Kidney (tissue), 13 donors: ENCODE measurements at regions not wholly inside any gene's neighbourhood (a gene's known extent, or its start where the extent isn't known, plus 50 kb on each side); places are given as distances from the start of the nearest gene placed in this dataset.

Experiments
- DNase-seq, 5 donors: peaks; one replicate each; pipeline ENCODE4 v3.0.0-alpha.2; 2013 to 2020
- FAIRE-seq: peaks from 2 replicates; lab custom pipeline; 2012; peaks lifted over from hg19 to GRCh38; lab: Jason Lieb, UNC
- H3K27ac ChIP-seq, 2 donors: one replicate each; pipeline ENCODE4 v1.7.0; 2013; ENCODE audit warnings: low read depth in 2 of 2, low read length in 2 of 2, inconsistent platforms in 1 of 2
- H3K27me3 ChIP-seq: one replicate; pipeline ENCODE4 v1.7.1; 2013; ENCODE audit warnings: low read length, inconsistent platforms; ENCODE audit not compliant: control insufficient read depth, insufficient read depth
- H3K36me3 ChIP-seq, 3 donors: one replicate each; pipeline versions ENCODE4 v1.7.0 to v1.7.1; 2013; ENCODE audit warnings: low read length in 3 of 3, control low read depth in 1 of 3, inconsistent platforms in 1 of 3; ENCODE audit not compliant: insufficient read depth in 3 of 3, control insufficient read depth in 2 of 3
- H3K4me1 ChIP-seq, 3 donors: one replicate each; pipeline versions ENCODE4 v1.7.0 to v1.7.1; 2013; ENCODE audit warnings: low read length in 3 of 3, inconsistent platforms in 1 of 3, low read depth in 1 of 3; ENCODE audit not compliant: control insufficient read depth in 2 of 3, insufficient read depth in 2 of 3
- H3K4me3 ChIP-seq, 3 donors: one replicate each; pipeline versions ENCODE4 v1.7.0 to v1.8.1; 2013; ENCODE audit warnings: low read length in 3 of 3, control low read depth in 1 of 3, inconsistent platforms in 1 of 3
- H3K9ac ChIP-seq, 3 donors: one replicate each; pipeline versions ENCODE4 v1.7.0 to v1.7.1; 2013; ENCODE audit warnings: low read length in 3 of 3, control low read depth in 1 of 3, inconsistent platforms in 1 of 3
- H3K9me3 ChIP-seq, 3 donors: one replicate each; pipeline versions ENCODE4 v1.7.0 to v1.7.1; 2013; ENCODE audit warnings: low read length in 3 of 3, control low read depth in 1 of 3, inconsistent platforms in 1 of 3; ENCODE audit not compliant: control insufficient read depth in 2 of 3, insufficient read depth in 1 of 3
- CTCF ChIP-seq: IDR thresholded peaks from 3 replicates; pipeline ENCODE4 v1.5.1; 2012; ENCODE audit warnings: mild to moderate bottlenecking, moderate library complexity, borderline replicate concordance; ENCODE audit not compliant: insufficient read depth; ENCODE audit errors: extremely low read depth
- intact Hi-C: fragments of 100-400 bp; cut with DNase I; formaldehyde crosslinking; loops from one replicate; pipeline ENCODE4 v1.11.1; 2022
- donor health status: control.
- donor health status: control.
- donor health status: control.
- donor health status: control.
- donor health status: control.
- donor health status: DM: yes; HTN: yes; CAD: no.
- donor health status: Normal renal cell carcinoma (clear cell type).

GRCh38 chrX:140360924-140361323, 143.9 kb downstream of the SOX3 start:
- FAIRE-seq: no peak
- no peaks in the 10 kb centered on the region for H3K4me1 ChIP-seq

GRCh38 chrX:140360284-140360683, 144.6 kb downstream of the SOX3 start:
- H3K9me3 ChIP-seq: no peaks in the 10 kb centered on the region
- H3K27ac ChIP-seq: no peak overlapping the region
- H3K4me1 ChIP-seq: no peaks in the 10 kb centered on the region
- intact Hi-C loops: no loop called here
- peak in 1 of 5 donors; percentile 1 for DNase-seq
- H3K4me3 ChIP-seq: no peak overlapping the region
- TF ChIP-seq CTCF: no peak
- no peak overlapping the region for H3K9ac ChIP-seq
- no peak for FAIRE-seq
- H3K27me3 ChIP-seq: peaks cover 2% of the 10 kb centered on the region
- H3K36me3 ChIP-seq: no peaks in the 10 kb centered on the region

More at GRCh38 chrX:140360924-140361323, 143.9 kb downstream of the SOX3 start:
- H3K27me3 ChIP-seq: peaks cover 2% of the 10 kb centered on the region
- H3K9me3 ChIP-seq: no peaks in the 10 kb centered on the region
- H3K9ac ChIP-seq: no peak overlapping the region
- no peak overlapping the region for H3K27ac ChIP-seq
- no peak for TF ChIP-seq CTCF
- H3K36me3 ChIP-seq: no peaks in the 10 kb centered on the region
- intact Hi-C loops: no loop called here
- no peak overlapping the region for H3K4me3 ChIP-seq
- DNase-seq: no peak

GRCh38 chrX:140355922-140356321, 148.9 kb downstream of the SOX3 start:
- H3K36me3 ChIP-seq: no peaks in the 10 kb centered on the region
- intact Hi-C loops: no loop called here
- no peak for TF ChIP-seq CTCF
- H3K9ac ChIP-seq: no peak overlapping the region
- H3K4me3 ChIP-seq: no peak overlapping the region
- peaks cover 2% of the 10 kb centered on the region for H3K27me3 ChIP-seq
- H3K4me1 ChIP-seq: no peaks in the 10 kb centered on the region
- H3K27ac ChIP-seq: no peak overlapping the region
- no peaks in the 10 kb centered on the region for H3K9me3 ChIP-seq
- no peak for DNase-seq
- no peak for FAIRE-seq

- Histone ChIP-seq H3K27ac (no peak overlapping the region), H3K9ac (no peak overlapping the region), H3K4me1 (no peaks in the 10 kb centered on the region), H3K36me3 (no peaks in the 10 kb centered on the region), H3K27me3 (peaks cover 2% of the 10 kb centered on the region), H3K4me3 (no peak overlapping the region), H3K9me3 (no peaks in the 10 kb centered on the region)
- TF ChIP-seq CTCF: no peak
- DNase-seq: no peak
- intact Hi-C loops: no loop called here
- no peak for FAIRE-seq
These were observed 149.4 kb downstream of the SOX3 start for GRCh38 chrX:140355429-140355828.
